PC-9 (cell line): ENCODE measurements at regions not wholly inside any gene's neighbourhood (a gene's known extent, or its start where the extent isn't known, plus 50 kb on each side); places are given as distances from the start of the nearest gene placed in this dataset.

Experiments
- BruUV-seq: library from RNA; stranded (reverse); fragments of 400-500 nt; replicated peaks from 2 replicates; lab custom pipeline; 2021; lab: Mats Ljungman, UMichigan
- CTCF ChIA-PET: fragments of 300-600 bp; sonication (Branson Sonifier 250); formaldehyde crosslinking; loops from one replicate; lab custom pipeline; 2022; ENCODE audit warnings: antibody characterized with exemption; lab: Charles Lee
- POLR2A ChIA-PET: fragments of 300-600 bp; sonication (Branson Sonifier 250); formaldehyde crosslinking; loops from one replicate; lab custom pipeline; 2022; ENCODE audit warnings: antibody characterized with exemption; ENCODE audit not compliant: unreplicated experiment; lab: Charles Lee
- DNase-seq, 2 experiments: peaks; one replicate each; pipeline versions ENCODE4 v3.0.0 to v3.0.0-alpha.2; 2015 to 2022; ENCODE audit warnings: mixed read lengths in 1 of 2
- H2AFZ ChIP-seq: fragments of 200-600 bp; sonication (generic); 2 replicates; pipeline ENCODE4 v1.8.1; 2017; ENCODE audit warnings: antibody characterized with exemption
- H3F3A ChIP-seq: fragments of 200-600 bp; sonication (generic); 2 replicates; pipeline ENCODE4 v1.8.1; 2017; ENCODE audit warnings: antibody characterized with exemption, mild to moderate bottlenecking, low read depth; ENCODE audit not compliant: insufficient read depth
- H3K27ac ChIP-seq: fragments of 200-600 bp; sonication (generic); 2 replicates; pipeline ENCODE4 v1.6.1; 2016; ENCODE audit warnings: mixed run types
- H3K27me3 ChIP-seq: fragments of 200-600 bp; sonication (generic); 2 replicates; pipeline ENCODE4 v1.6.1; 2016; ENCODE audit warnings: low read depth, mixed run types; ENCODE audit not compliant: insufficient read depth
- H3K36me3 ChIP-seq: fragments of 200-600 bp; sonication (generic); 2 replicates; pipeline ENCODE4 v1.6.1; 2016; ENCODE audit warnings: low read depth, mixed run types
- H3K4me1 ChIP-seq: fragments of 200-600 bp; sonication (generic); replicated peaks from 2 replicates; pipeline ENCODE4 v1.6.1; 2016; ENCODE audit warnings: mixed run types; ENCODE audit not compliant: insufficient read depth
- H3K4me2 ChIP-seq: fragments of 200-600 bp; sonication (generic); 2 replicates; pipeline ENCODE4 v1.6.1; 2017; ENCODE audit warnings: mixed run types
- H3K4me3 ChIP-seq: fragments of 200-600 bp; sonication (generic); 2 replicates; pipeline ENCODE4 v1.6.1; 2016; ENCODE audit warnings: mixed run types
- H3K79me2 ChIP-seq: fragments of 200-600 bp; sonication (generic); 2 replicates; pipeline ENCODE4 v1.6.1; 2017; ENCODE audit warnings: low read depth, mixed run types
- H3K9me2 ChIP-seq: fragments of 200-600 bp; sonication (generic); 2 replicates; pipeline ENCODE4 v1.8.1; 2017; ENCODE audit warnings: mild to moderate bottlenecking; ENCODE audit not compliant: insufficient read depth
- H3K9me3 ChIP-seq: fragments of 200-600 bp; sonication (generic); 2 replicates; pipeline ENCODE4 v1.8.1; 2016; ENCODE audit warnings: low read depth; ENCODE audit not compliant: insufficient read depth
- H4K20me1 ChIP-seq: fragments of 200-600 bp; sonication (generic); 2 replicates; pipeline ENCODE4 v1.8.1; 2017; ENCODE audit not compliant: insufficient read depth
- CTCF ChIP-seq: fragments of 200-600 bp; sonication (generic); conservative IDR thresholded peaks from 2 replicates; pipeline ENCODE4 v1.6.1; 2017; ENCODE audit warnings: mixed run types, antibody characterized with exemption, mild to moderate bottlenecking, moderate library complexity
- EZH2 ChIP-seq: fragments of 200-600 bp; sonication (generic); IDR thresholded peaks from 2 replicates; pipeline ENCODE4 v1.8.0; 2017; ENCODE audit warnings: antibody characterized with exemption, low read depth
- intact Hi-C: fragments of 100-400 bp; cut with micrococcal nuclease; formaldehyde crosslinking; loops from one replicate; pipeline ENCODE4 v1.10.0; 2022; ENCODE audit not compliant: unreplicated experiment

- H3K9me3 ChIP-seq, result peaks cover 29% of the 10 kb centered on the region
- H3F3A ChIP-seq, result no peaks in the 10 kb centered on the region
- H3K79me2 ChIP-seq, result no peaks in the 10 kb centered on the region
- no peaks in the 10 kb centered on the region; the same call in 1 of the 2 replicates for H3K9me2 ChIP-seq
- H3K4me1 ChIP-seq, result no peaks in the 10 kb centered on the region
- BruUV-seq, result no TSS peak
- no peak overlapping the region for H3K27ac ChIP-seq
- ChIA-PET POLR2A (no interaction called here), CTCF (no interaction called here)
- no peak overlapping the region for H3K4me2 ChIP-seq
- DNase-seq, result no peak
- H2AFZ ChIP-seq, result no peak overlapping the region
- H4K20me1 ChIP-seq, result no peaks in the 10 kb centered on the region
- no peak for TF ChIP-seq CTCF
- TF ChIP-seq EZH2, result no peak
- H3K4me3 ChIP-seq, result no peak overlapping the region
- intact Hi-C loops, result no loop called here
- no peaks in the 10 kb centered on the region for H3K36me3 ChIP-seq
- no peaks in the 10 kb centered on the region for H3K27me3 ChIP-seq
These were observed 85.5 kb upstream of the GLI2 start for GRCh38 chr2:120650022-120650644.

DNA sequence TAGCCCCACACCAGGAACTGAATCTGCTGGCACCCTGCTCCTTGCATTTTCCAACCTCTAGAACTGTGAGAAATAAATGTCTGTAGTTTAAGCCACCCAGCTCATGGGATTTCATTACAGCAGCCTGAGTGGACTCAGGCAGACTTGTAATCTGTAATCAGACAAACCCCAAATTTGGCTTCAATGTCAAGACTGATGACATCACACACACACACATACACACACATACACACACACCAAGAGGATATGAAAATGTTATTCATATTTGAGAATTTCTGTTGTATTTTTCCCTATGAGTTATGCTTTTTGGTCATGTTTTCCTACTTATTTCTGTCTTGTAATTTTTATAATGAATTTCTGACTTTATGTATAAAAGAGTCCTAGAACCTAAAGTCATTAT, 83.8 kb upstream of the GLI2 start:
- H2AFZ ChIP-seq, result no peak overlapping the region
- H3K27ac ChIP-seq, result no peak overlapping the region
- no peak overlapping the region for H3K4me3 ChIP-seq
- no peaks in the 10 kb centered on the region for H4K20me1 ChIP-seq
- BruUV-seq, result no TSS peak
- TF ChIP-seq CTCF (no peak), EZH2 (no peak)
- DNase-seq, result no peak
- CTCF ChIA-PET, result interaction anchor here (0.7 kb wide), 2 partner anchors 42 to 262 kb away, joined by 3 to 4 read pairs; no protein-coding TSS in a partner anchor
- peaks cover 29% of the 10 kb centered on the region for H3K9me3 ChIP-seq
- no peaks in the 10 kb centered on the region for H3K27me3 ChIP-seq
- H3K79me2 ChIP-seq, result no peaks in the 10 kb centered on the region
- intact Hi-C loops, result no loop called here
- H3F3A ChIP-seq, result no peaks in the 10 kb centered on the region
- H3K36me3 ChIP-seq, result no peaks in the 10 kb centered on the region
- H3K4me1 ChIP-seq, result no peaks in the 10 kb centered on the region
- H3K9me2 ChIP-seq, result no peaks in the 10 kb centered on the region
- no peak overlapping the region for H3K4me2 ChIP-seq
- POLR2A ChIA-PET, result no interaction called here

- DNase-seq, result no peak
- POLR2A ChIA-PET, result no interaction called here
- Histone ChIP-seq H3K79me2 (no peaks in the 10 kb centered on the region), H3K9me2 (no peaks in the 10 kb centered on the region), H3K27ac (no peak overlapping the region), H3K27me3 (no peaks in the 10 kb centered on the region), H2AFZ (no peak overlapping the region), H4K20me1 (no peaks in the 10 kb centered on the region), H3K36me3 (no peaks in the 10 kb centered on the region), H3F3A (no peaks in the 10 kb centered on the region), H3K4me2 (no peak overlapping the region), H3K4me3 (no peak overlapping the region), H3K9me3 (peaks cover 24% of the 10 kb centered on the region), H3K4me1 (no peaks in the 10 kb centered on the region)
- TF ChIP-seq CTCF, result no peak
- TF ChIP-seq EZH2, result no peak
- CTCF ChIA-PET, result interaction anchor here (0.6 kb wide), 1 partner anchor 138 kb away, joined by 6 read pairs; no protein-coding TSS in a partner anchor
- intact Hi-C loops, result no loop called here
- no TSS peak for BruUV-seq
These were observed 82.6 kb upstream of the GLI2 start for GRCh38 chr2:120653046-120653445.
